DOHH2 (cell line): ENCODE measurements at regions not wholly inside any gene's neighbourhood (a gene's known extent, or its start where the extent isn't known, plus 50 kb on each side); places are given as distances from the start of the nearest gene placed in this dataset.

ENCODE experiments used
- H3F3A ChIP-seq: fragments of 200-600 bp; sonication (generic), shearing (Covaris generic); 2 replicates; pipeline ENCODE4 v1.6.0; 2016; ENCODE audit warnings: antibody characterized with exemption, mild to moderate bottlenecking; ENCODE audit not compliant: control insufficient read depth, insufficient read depth
- H3K27ac ChIP-seq: fragments of 200-600 bp; sonication (generic); 2 replicates; pipeline ENCODE4 v1.5.1; 2014; ENCODE audit warnings: low read depth, mild to moderate bottlenecking, low read length, moderate library complexity
- H3K27me3 ChIP-seq: fragments of 200-600 bp; sonication (generic); 2 replicates; pipeline ENCODE4 v1.6.1; 2014; ENCODE audit warnings: mild to moderate bottlenecking, low read length, mixed read lengths; ENCODE audit not compliant: control insufficient read depth
- H3K36me3 ChIP-seq: fragments of 200-600 bp; sonication (generic); 2 replicates; pipeline ENCODE4 v1.6.1; 2014; ENCODE audit warnings: mild to moderate bottlenecking, low read length, moderate library complexity, mixed read lengths; ENCODE audit not compliant: control insufficient read depth
- H3K4me1 ChIP-seq: fragments of 200-600 bp; sonication (generic); 2 replicates; pipeline ENCODE4 v1.6.1; 2014; ENCODE audit warnings: mild to moderate bottlenecking, low read length, mixed read lengths; ENCODE audit not compliant: control insufficient read depth
- H3K4me2 ChIP-seq: fragments of 200-600 bp; sonication (generic); 2 replicates; pipeline ENCODE4 v1.6.0; 2014; ENCODE audit warnings: mild to moderate bottlenecking, low read length, moderate library complexity
- H3K4me3 ChIP-seq: fragments of 200-600 bp; sonication (generic); 2 replicates; pipeline ENCODE4 v1.5.1; 2014; ENCODE audit warnings: mild to moderate bottlenecking, low read length, mixed read lengths
- H3K79me2 ChIP-seq: fragments of 200-600 bp; sonication (generic); 2 replicates; pipeline ENCODE4 v1.6.1; 2014; ENCODE audit warnings: mild to moderate bottlenecking, low read length, mixed read lengths; ENCODE audit not compliant: control insufficient read depth
- H3K9me2 ChIP-seq: fragments of 200-600 bp; sonication (generic); replicated peaks from 2 replicates; pipeline ENCODE4 v1.6.1; 2014; ENCODE audit warnings: mild to moderate bottlenecking, low read length, mixed read lengths; ENCODE audit not compliant: control insufficient read depth
- H3K9me3 ChIP-seq: fragments of 200-600 bp; sonication (generic); 2 replicates; pipeline ENCODE4 v1.6.1; 2014; ENCODE audit warnings: antibody characterized with exemption, low read length, mixed read lengths; ENCODE audit not compliant: control insufficient read depth, insufficient read depth
- H4K20me1 ChIP-seq: fragments of 200-600 bp; sonication (generic); 2 replicates; pipeline ENCODE4 v1.6.0; 2014; ENCODE audit warnings: low read depth, mild to moderate bottlenecking, antibody characterized with exemption, low read length, moderate library complexity; ENCODE audit not compliant: control insufficient read depth, insufficient read depth
- CTCF ChIP-seq: fragments of 200-600 bp; sonication (generic); IDR thresholded peaks from one replicate; pipeline ENCODE4 v1.5.1; 2014; ENCODE audit warnings: antibody characterized with exemption, mild to moderate bottlenecking, low read depth, low read length; ENCODE audit not compliant: poor library complexity, severe bottlenecking
- EZH2phosphoT487 ChIP-seq: fragments of 200-600 bp; sonication (generic); IDR thresholded peaks from 2 replicates; pipeline ENCODE4 v1.6.1; 2017; ENCODE audit warnings: borderline replicate concordance, mild to moderate bottlenecking, antibody characterized with exemption, low read length, moderate library complexity, mixed read lengths

- no peaks in the 10 kb centered on the region for H3K9me3 ChIP-seq
- H3K79me2 ChIP-seq, result no peaks in the 10 kb centered on the region
- no peaks in the 10 kb centered on the region for H3K36me3 ChIP-seq
- no peak overlapping the region for H3K4me2 ChIP-seq
- no peak overlapping the region for H3K4me3 ChIP-seq
- no peaks in the 10 kb centered on the region for H3F3A ChIP-seq
- no peaks in the 10 kb centered on the region for H3K27me3 ChIP-seq
- H4K20me1 ChIP-seq, result no peaks in the 10 kb centered on the region
- TF ChIP-seq CTCF (no peak), EZH2phosphoT487 (no peak)
- H3K4me1 ChIP-seq, result no peaks in the 10 kb centered on the region
- no peaks in the 10 kb centered on the region for H3K9me2 ChIP-seq
- H3K27ac ChIP-seq, result no peak overlapping the region
Measured at GRCh38 chr9:89787595-89787994, 182.8 kb downstream of the GADD45G start.

GRCh38 chr9:89788434-89788833, 183.6 kb downstream of the GADD45G start:
- Histone ChIP-seq H3K9me2 (no peaks in the 10 kb centered on the region), H4K20me1 (no peaks in the 10 kb centered on the region), H3K27me3 (no peaks in the 10 kb centered on the region), H3K27ac (no peak overlapping the region), H3K9me3 (no peaks in the 10 kb centered on the region), H3K4me3 (no peak overlapping the region), H3K4me1 (no peaks in the 10 kb centered on the region), H3K36me3 (no peaks in the 10 kb centered on the region), H3F3A (no peaks in the 10 kb centered on the region), H3K79me2 (no peaks in the 10 kb centered on the region), H3K4me2 (no peak overlapping the region)
- TF ChIP-seq CTCF, result no peak
- TF ChIP-seq EZH2phosphoT487, result no peak

- no peak overlapping the region for H3K27ac ChIP-seq
- H3K9me2 ChIP-seq, result no peaks in the 10 kb centered on the region
- no peaks in the 10 kb centered on the region for H3K36me3 ChIP-seq
- no peaks in the 10 kb centered on the region for H3K27me3 ChIP-seq
- no peaks in the 10 kb centered on the region for H3F3A ChIP-seq
- H3K4me3 ChIP-seq, result no peak overlapping the region
- no peaks in the 10 kb centered on the region for H3K9me3 ChIP-seq
- TF ChIP-seq EZH2phosphoT487 (no peak), CTCF (no peak)
- no peaks in the 10 kb centered on the region for H4K20me1 ChIP-seq
- H3K4me1 ChIP-seq, result no peaks in the 10 kb centered on the region
- H3K79me2 ChIP-seq, result no peaks in the 10 kb centered on the region
- no peak overlapping the region for H3K4me2 ChIP-seq
Measured at GRCh38 chr9:89789922-89790510, 185.2 kb downstream of the GADD45G start.
